SK-N-SH (cell line): ENCODE measurements at regions not wholly inside any gene's neighbourhood (a gene's known extent, or its start where the extent isn't known, plus 50 kb on each side); places are given as distances from the start of the nearest gene placed in this dataset.

Experiments
- CTCF ChIA-PET: fragments of 300-600, 350-600 bp; formaldehyde crosslinking; extraction: SDS; loops from one replicate; lab custom pipeline; 2021; lab: Yijun Ruan, JAX
- POLR2A ChIA-PET: fragments of 350-600 bp; sonication (Branson Sonifier 250); formaldehyde crosslinking; extraction: SDS; loops from one replicate; lab custom pipeline; 2020; ENCODE audit warnings: antibody characterized with exemption, inconsistent platforms; lab: Yijun Ruan, JAX
- DNase-seq: peaks from one replicate; pipeline ENCODE4 v3.0.0; 2012
- H2AFZ ChIP-seq: fragments of 200-600 bp; sonication (generic); 2 replicates; pipeline ENCODE4 v1.8.1; 2016; ENCODE audit warnings: antibody characterized with exemption, mild to moderate bottlenecking, low read depth
- H3F3A ChIP-seq: fragments of 200-600 bp; sonication (generic); replicated peaks from 2 replicates; pipeline ENCODE3; 2016; ENCODE audit warnings: antibody characterized with exemption, mild to moderate bottlenecking; ENCODE audit not compliant: insufficient read depth
- H3K27ac ChIP-seq, 2 experiments: fragments of 200-500 bp in 1 of 2; fragments of 200-600 bp in 1 of 2; sonication (Bioruptor generic) in 1 of 2; sonication (generic), shearing (Covaris generic) in 1 of 2; 2 replicates each; pipeline versions ENCODE4 v1.5.1 to v1.6.1; 2014 to 2016; ENCODE audit warnings: low read depth in 2 of 2, inconsistent platforms in 1 of 2, low read length in 1 of 2, mild to moderate bottlenecking in 1 of 2, mixed read lengths in 1 of 2
- H3K27me3 ChIP-seq: fragments of 200-600 bp; sonication (generic), shearing (Covaris generic); 2 replicates; pipeline ENCODE4 v1.6.1; 2016; ENCODE audit warnings: mixed run types; ENCODE audit not compliant: insufficient read depth
- H3K36me3 ChIP-seq, 2 experiments: fragments of 200-500 bp in 1 of 2; fragments of 200-600 bp in 1 of 2; sonication (Bioruptor generic) in 1 of 2; sonication (generic) in 1 of 2; replicated peaks in 1 of 2; 2 replicates each; pipeline versions ENCODE3 to v1.5.1; 2014 to 2016; ENCODE audit warnings: low read length in 1 of 2, mild to moderate bottlenecking in 1 of 2; ENCODE audit not compliant: insufficient read depth in 2 of 2, control insufficient read depth in 1 of 2
- H3K4me1 ChIP-seq, 2 experiments: fragments of 200-500 bp in 1 of 2; fragments of 200-600 bp in 1 of 2; sonication (Bioruptor generic) in 1 of 2; sonication (generic), shearing (Covaris generic) in 1 of 2; 2 replicates each; pipeline versions ENCODE4 v1.5.1 to v1.6.1; 2014 to 2016; ENCODE audit warnings: low read depth in 1 of 2, low read length in 1 of 2, mixed run types in 1 of 2; ENCODE audit not compliant: insufficient read depth in 2 of 2, control insufficient read depth in 1 of 2
- H3K4me2 ChIP-seq: fragments of 200-600 bp; sonication (generic), shearing (Covaris generic); 2 replicates; pipeline ENCODE4 v1.6.1; 2017; ENCODE audit warnings: mixed run types
- H3K4me3 ChIP-seq, 2 experiments: fragments of 200-500 bp in 1 of 2; fragments of 200-600 bp in 1 of 2; sonication (Bioruptor generic) in 1 of 2; sonication (generic), shearing (Covaris generic) in 1 of 2; 2 replicates each; pipeline versions ENCODE4 v1.5.1 to v1.8.1; 2014 to 2016; ENCODE audit warnings: low read depth in 2 of 2, inconsistent platforms in 1 of 2, low read length in 1 of 2, mild to moderate bottlenecking in 1 of 2, mixed read lengths in 1 of 2, moderate library complexity in 1 of 2
- H3K79me2 ChIP-seq: fragments of 200-600 bp; sonication (generic); 2 replicates; pipeline ENCODE4 v1.8.1; 2017; ENCODE audit warnings: mild to moderate bottlenecking; ENCODE audit not compliant: insufficient read depth
- H3K9ac ChIP-seq: fragments of 200-600 bp; sonication (generic); 2 replicates; pipeline ENCODE4 v1.6.1; 2017; ENCODE audit warnings: mixed run types
- H3K9me2 ChIP-seq: fragments of 200-600 bp; sonication (generic); 2 replicates; pipeline ENCODE4 v1.6.1; 2017; ENCODE audit warnings: mixed run types
- H3K9me3 ChIP-seq: fragments of 200-600 bp; sonication (generic); 2 replicates; pipeline ENCODE4 v1.6.1; 2017; ENCODE audit warnings: mixed run types, mild to moderate bottlenecking, moderate library complexity
- H4K20me1 ChIP-seq: fragments of 200-600 bp; sonication (generic); 2 replicates; pipeline ENCODE4 v1.6.1; 2017; ENCODE audit warnings: mild to moderate bottlenecking, mixed run types; ENCODE audit not compliant: insufficient read depth
- CHD2 ChIP-seq: fragments of 150-350 bp; IDR thresholded peaks from 2 replicates; pipeline ENCODE4 v1.6.1; 2018; ENCODE audit warnings: low read length; ENCODE audit not compliant: partially characterized antibody
- CTCF ChIP-seq: fragments of 200-600 bp; sonication (generic); IDR thresholded peaks from 2 replicates; pipeline ENCODE4 v1.6.1; 2017; ENCODE audit warnings: antibody characterized with exemption, mild to moderate bottlenecking, moderate library complexity
- ELF1 ChIP-seq: IDR thresholded peaks from 2 replicates; pipeline ENCODE4 v1.4.0; 2012
- EP300 ChIP-seq, 2 experiments: IDR thresholded peaks; 2 replicates each; pipeline versions ENCODE4 v1.4.0 to v1.6.1; 2012; ENCODE audit warnings: borderline replicate concordance in 1 of 2, low read depth in 1 of 2, low read length in 1 of 2
- IRF3 ChIP-seq: fragments of 150-350 bp; IDR thresholded peaks from 2 replicates; pipeline ENCODE4 v1.6.1; 2016; ENCODE audit warnings: mild to moderate bottlenecking, low read depth, low read length
- JUND ChIP-seq: IDR thresholded peaks from 2 replicates; pipeline ENCODE4 v1.4.0; 2012
- MAX ChIP-seq: IDR thresholded peaks from 2 replicates; pipeline ENCODE4 v1.4.0; 2012; ENCODE audit warnings: low read depth
- MXI1 ChIP-seq: IDR thresholded peaks from 2 replicates; pipeline ENCODE4 v1.6.1; 2012; ENCODE audit warnings: mild to moderate bottlenecking, low read depth, low read length, improper control_type of control experiment
- NRF1 ChIP-seq: IDR thresholded peaks from 2 replicates; pipeline ENCODE4 v1.6.1; 2012; ENCODE audit warnings: low read depth, mild to moderate bottlenecking, low read length
- PBX3 ChIP-seq: IDR thresholded peaks from 2 replicates; pipeline ENCODE4; 2012
- POLR2AphosphoS5 ChIP-seq: IDR thresholded peaks from 2 replicates; pipeline ENCODE4 v1.6.1; 2012; ENCODE audit warnings: low read depth, low read length
- RAD21 ChIP-seq: IDR thresholded peaks from 2 replicates; pipeline ENCODE4 v1.6.1; 2012; ENCODE audit warnings: mild to moderate bottlenecking, low read length
- RCOR1 ChIP-seq: fragments of 150-350 bp; IDR thresholded peaks from 2 replicates; pipeline ENCODE4 v1.6.1; 2017; ENCODE audit warnings: antibody characterized with exemption, low read length
- RXRA ChIP-seq: IDR thresholded peaks from 2 replicates; pipeline ENCODE4 v1.4.0; 2012; ENCODE audit warnings: low read depth, mild to moderate bottlenecking, borderline replicate concordance
- SIN3A ChIP-seq: IDR thresholded peaks from 2 replicates; pipeline ENCODE4 v1.6.1; 2012; ENCODE audit warnings: low read depth, mild to moderate bottlenecking, low read length, moderate library complexity, borderline replicate concordance
- SMC3 ChIP-seq: IDR thresholded peaks from 2 replicates; pipeline ENCODE4 v1.6.1; 2012; ENCODE audit warnings: low read depth, low read length, improper control_type of control experiment
- TAF1 ChIP-seq: IDR thresholded peaks from 2 replicates; pipeline ENCODE4 v1.6.1; 2012; ENCODE audit warnings: low read depth, mild to moderate bottlenecking, low read length, moderate library complexity, borderline replicate concordance
- TCF12 ChIP-seq: IDR thresholded peaks from 2 replicates; pipeline ENCODE4 v1.4.0; 2012
- USF2 ChIP-seq: fragments of 150-350 bp; IDR thresholded peaks from 2 replicates; pipeline ENCODE4 v1.6.1; 2017; ENCODE audit warnings: antibody characterized with exemption, low read length, low read depth, borderline replicate concordance
- ZBTB33 ChIP-seq: IDR thresholded peaks from 2 replicates; pipeline ENCODE4 v1.4.0; 2012; ENCODE audit warnings: low read depth, borderline replicate concordance
- WGBS: methylation state at CpG from one replicate; pipeline ENCODE4 v1.1.6; 2017; ENCODE audit warnings: low lambda C conversion rate; 5-methylcytosine and 5-hydroxymethylcytosine counted together

- peak; percentile 60 for DNase-seq
- no peak overlapping the region for H3K9ac ChIP-seq
- H4K20me1 ChIP-seq: no peaks in the 10 kb centered on the region
- no peaks in the 10 kb centered on the region for H3K9me2 ChIP-seq
- no peaks in the 10 kb centered on the region; the same call in 1 of the 2 replicates for H3K27me3 ChIP-seq
- no peaks in the 10 kb centered on the region for H3F3A ChIP-seq
- no peaks in the 10 kb centered on the region for H3K79me2 ChIP-seq
- no peaks in the 10 kb centered on the region for H3K4me1 ChIP-seq
- CTCF ChIA-PET: interaction anchor here (0.6 to 1.8 kb wide), 15 partner anchors 9 to 702 kb away, joined by 3 to 13 read pairs (median 4); no protein-coding TSS in a partner anchor
- no peaks in the 10 kb centered on the region for H3K9me3 ChIP-seq
- no peak overlapping the region; a peak in 1 of 4 replicates for H3K27ac ChIP-seq
- H3K4me2 ChIP-seq: no peak overlapping the region
- peak overlapping the region; percentile 42 for H2AFZ ChIP-seq
- no peaks in the 10 kb centered on the region for H3K36me3 ChIP-seq
- 19% methylated on average over 10 of the region's 10 CpGs for WGBS
- H3K4me3 ChIP-seq: no peak overlapping the region; a peak in 1 of 4 replicates
- TF ChIP-seq MXI1: 0 out of 2 replicates have a peak, but pooled peaks have one; percentile 28
- TF ChIP-seq NRF1: no peak
- TF ChIP-seq TCF12: 0 out of 2 replicates have a peak, but pooled peaks have one; percentile 15
- TF ChIP-seq EP300 (IDR thresholded peaks at IDR 0.05; ENCODE audit: borderline replicate concordance in 1 of 2, low read depth in 1 of 2, low read length in 1 of 2): no peak
- peak; percentile 47 for TF ChIP-seq SMC3
- no peak for TF ChIP-seq PBX3
- no peak for TF ChIP-seq TAF1
- peak; percentile 70 for TF ChIP-seq MAX
- no peak for TF ChIP-seq SIN3A
- no peak for TF ChIP-seq JUND
- TF ChIP-seq RCOR1: no peak
- no peak for TF ChIP-seq IRF3
- TF ChIP-seq CTCF: peak; percentile 80
- TF ChIP-seq ELF1: no peak
- no peak for TF ChIP-seq USF2
- TF ChIP-seq POLR2AphosphoS5: no peak
- no peak for TF ChIP-seq CHD2
- TF ChIP-seq RAD21: peak; percentile 69
- no peak for TF ChIP-seq ZBTB33
- TF ChIP-seq RXRA: no peak
- POLR2A ChIA-PET: no interaction called here
These were observed 82.9 kb upstream of the TAB3 start for GRCh38 chrX:30971774-30972603.
